Osteocyte (in vitro differentiated cells): ENCODE measurements at regions not wholly inside any gene's neighbourhood (a gene's known extent, or its start where the extent isn't known, plus 50 kb on each side); places are given as distances from the start of the nearest gene placed in this dataset.

Experiments
- DNase-seq: peaks from one replicate; pipeline ENCODE4 v3.0.0; 2021; ENCODE audit warnings: mixed read lengths; ENCODE audit not compliant: unreplicated experiment; ENCODE audit errors: extremely low spot score
- H3K27ac Mint-ChIP-seq: one replicate; pipeline ENCODE4 v1.8.0; 2021; ENCODE audit warnings: mild to moderate bottlenecking, mixed read lengths; ENCODE audit not compliant: unreplicated experiment
- H3K27me3 Mint-ChIP-seq: one replicate; pipeline ENCODE4 v1.8.0; 2021; ENCODE audit warnings: mixed read lengths; ENCODE audit not compliant: unreplicated experiment
- H3K36me3 Mint-ChIP-seq: one replicate; pipeline ENCODE4 v1.8.0; 2021; ENCODE audit warnings: mixed read lengths; ENCODE audit not compliant: unreplicated experiment
- H3K4me1 Mint-ChIP-seq: one replicate; pipeline ENCODE4 v1.8.0; 2021; ENCODE audit warnings: mixed read lengths; ENCODE audit not compliant: unreplicated experiment
- H3K4me3 Mint-ChIP-seq: one replicate; pipeline ENCODE4 v1.8.0; 2021; ENCODE audit warnings: mild to moderate bottlenecking, moderate library complexity, mixed read lengths; ENCODE audit not compliant: unreplicated experiment
- H3K9me3 Mint-ChIP-seq: one replicate; pipeline ENCODE4 v1.8.0; 2021; ENCODE audit warnings: mixed read lengths; ENCODE audit not compliant: unreplicated experiment
- TF ChIP-seq, protein P1 (sequence below): fragments of 200-600 bp; sonication (generic); IDR thresholded peaks from 2 replicates; pipeline ENCODE4 v1.5.0; 2021; ENCODE audit warnings: antibody characterized with exemption, mild to moderate bottlenecking, moderate library complexity

DNA sequence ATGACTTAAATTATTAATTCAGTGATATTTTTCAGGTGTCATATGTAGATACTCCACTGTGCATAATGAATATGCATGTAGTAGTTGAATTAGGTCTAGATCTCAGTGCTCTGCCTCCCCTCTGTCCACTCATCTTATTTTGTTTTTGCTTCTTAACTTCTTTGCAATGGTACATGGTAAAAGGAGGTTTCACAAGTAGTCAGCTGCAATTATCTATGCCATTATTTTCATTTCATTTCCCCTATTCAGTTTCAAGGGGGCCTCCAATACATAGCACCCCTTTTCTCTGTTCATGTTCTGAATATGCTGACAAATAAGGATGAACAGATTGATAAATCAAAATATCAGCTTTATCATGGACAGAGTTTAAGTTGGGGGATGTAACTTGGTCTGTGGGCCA lies 511.6 kb upstream of the ZNF608 start:
- TF ChIP-seq, protein P1, sequence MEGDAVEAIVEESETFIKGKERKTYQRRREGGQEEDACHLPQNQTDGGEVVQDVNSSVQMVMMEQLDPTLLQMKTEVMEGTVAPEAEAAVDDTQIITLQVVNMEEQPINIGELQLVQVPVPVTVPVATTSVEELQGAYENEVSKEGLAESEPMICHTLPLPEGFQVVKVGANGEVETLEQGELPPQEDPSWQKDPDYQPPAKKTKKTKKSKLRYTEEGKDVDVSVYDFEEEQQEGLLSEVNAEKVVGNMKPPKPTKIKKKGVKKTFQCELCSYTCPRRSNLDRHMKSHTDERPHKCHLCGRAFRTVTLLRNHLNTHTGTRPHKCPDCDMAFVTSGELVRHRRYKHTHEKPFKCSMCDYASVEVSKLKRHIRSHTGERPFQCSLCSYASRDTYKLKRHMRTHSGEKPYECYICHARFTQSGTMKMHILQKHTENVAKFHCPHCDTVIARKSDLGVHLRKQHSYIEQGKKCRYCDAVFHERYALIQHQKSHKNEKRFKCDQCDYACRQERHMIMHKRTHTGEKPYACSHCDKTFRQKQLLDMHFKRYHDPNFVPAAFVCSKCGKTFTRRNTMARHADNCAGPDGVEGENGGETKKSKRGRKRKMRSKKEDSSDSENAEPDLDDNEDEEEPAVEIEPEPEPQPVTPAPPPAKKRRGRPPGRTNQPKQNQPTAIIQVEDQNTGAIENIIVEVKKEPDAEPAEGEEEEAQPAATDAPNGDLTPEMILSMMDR, result no peak
- H3K27ac Mint-ChIP-seq, result no peak overlapping the region
- peaks cover 1% of the 10 kb centered on the region for H3K4me1 Mint-ChIP-seq
- peaks cover 22% of the 10 kb centered on the region for H3K9me3 Mint-ChIP-seq
- H3K36me3 Mint-ChIP-seq, result peaks cover 6% of the 10 kb centered on the region
- H3K27me3 Mint-ChIP-seq, result no peaks in the 10 kb centered on the region
- H3K4me3 Mint-ChIP-seq, result no peak overlapping the region
- no peak for DNase-seq

DNA sequence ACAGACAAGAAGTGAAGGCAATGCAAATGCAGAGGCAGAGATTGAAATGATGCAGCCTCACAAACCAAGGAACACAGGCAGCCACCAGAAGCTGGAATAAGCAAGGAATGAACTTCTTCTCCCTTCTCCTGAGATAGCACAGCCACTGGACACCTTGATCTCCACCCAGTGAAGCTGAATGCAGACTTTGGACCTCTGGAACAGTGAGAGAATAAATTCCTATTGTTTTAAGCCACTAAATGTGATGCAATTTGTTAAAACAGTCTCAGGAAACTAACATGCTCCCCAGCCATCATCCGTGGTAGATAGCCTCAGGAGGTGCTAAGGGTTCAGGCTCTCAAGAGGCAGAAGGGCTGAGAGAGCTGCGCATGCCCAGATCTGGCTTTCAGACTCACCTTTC lies 512.2 kb upstream of the ZNF608 start:
- Mint-ChIP-seq H3K9me3 (peaks cover 22% of the 10 kb centered on the region), H3K27me3 (no peaks in the 10 kb centered on the region), H3K4me3 (no peak overlapping the region), H3K36me3 (peaks cover 6% of the 10 kb centered on the region), H3K4me1 (peaks cover 5% of the 10 kb centered on the region), H3K27ac (no peak overlapping the region)
- TF ChIP-seq, protein P1, result no peak
- no peak for DNase-seq

DNA sequence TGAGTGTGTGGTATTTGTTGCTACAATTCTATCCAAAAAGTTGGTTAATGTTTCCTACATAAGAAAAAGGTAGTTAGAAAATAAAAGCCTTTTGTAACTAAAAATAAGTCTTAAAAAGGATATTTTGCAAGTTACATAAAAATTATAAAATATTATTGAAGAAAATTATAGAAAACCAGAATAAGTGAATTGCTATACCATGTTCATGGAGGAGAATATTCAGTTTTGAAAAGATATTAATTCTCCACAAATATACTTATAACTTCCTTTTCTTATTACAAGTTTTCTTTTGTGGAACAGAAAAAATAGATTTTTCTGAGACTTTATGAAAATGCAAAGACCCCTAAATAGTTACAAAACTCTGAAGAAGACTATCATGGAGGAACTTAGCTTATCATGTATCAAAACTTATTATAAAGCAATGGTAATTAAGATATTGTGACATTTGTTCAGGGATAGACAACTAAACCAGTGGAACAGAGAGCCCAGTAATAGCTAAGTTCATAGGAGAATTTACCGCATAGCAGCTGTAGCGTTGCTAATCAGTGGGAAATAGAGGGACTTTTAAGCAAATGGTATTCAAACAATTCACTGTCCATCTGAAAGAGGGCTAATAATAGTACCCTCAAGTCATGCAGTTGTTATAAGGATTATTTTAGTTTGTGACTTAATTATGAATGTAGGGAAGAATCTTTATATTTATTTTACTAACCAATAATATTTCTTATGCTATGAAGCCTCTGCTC lies 515.2 kb upstream of the ZNF608 start:
- Mint-ChIP-seq H3K9me3 (peaks cover 5% of the 10 kb centered on the region), H3K4me3 (no peak overlapping the region), H3K27me3 (no peaks in the 10 kb centered on the region), H3K27ac (no peak overlapping the region), H3K36me3 (peaks cover 2% of the 10 kb centered on the region), H3K4me1 (peaks cover 6% of the 10 kb centered on the region)
- TF ChIP-seq, protein P1, result no peak
- DNase-seq, result no peak

DNA sequence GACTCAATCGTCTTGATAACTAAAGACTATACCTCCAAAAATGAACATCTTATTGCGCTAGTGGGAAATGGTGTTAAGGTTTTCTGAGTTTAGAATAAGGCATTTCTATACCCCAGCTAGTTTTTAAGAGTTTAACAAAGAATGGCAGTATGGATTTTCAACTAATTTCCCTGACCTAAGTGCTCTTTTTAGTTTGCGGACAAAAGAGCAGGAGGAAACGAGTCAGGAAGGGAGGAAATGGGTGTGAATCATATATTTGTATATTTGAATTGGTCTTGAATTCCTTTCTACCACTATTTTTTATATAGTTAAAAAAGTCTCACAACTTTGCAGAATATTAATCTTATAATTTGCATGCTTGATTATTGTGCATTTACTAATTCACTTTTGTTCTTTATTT lies 516.3 kb upstream of the ZNF608 start:
- Mint-ChIP-seq H3K9me3 (peaks cover 5% of the 10 kb centered on the region), H3K4me1 (peaks cover 6% of the 10 kb centered on the region), H3K27ac (no peak overlapping the region), H3K27me3 (no peaks in the 10 kb centered on the region), H3K4me3 (no peak overlapping the region), H3K36me3 (peaks cover 2% of the 10 kb centered on the region)
- TF ChIP-seq, protein P1, result no peak
- DNase-seq, result no peak

DNA sequence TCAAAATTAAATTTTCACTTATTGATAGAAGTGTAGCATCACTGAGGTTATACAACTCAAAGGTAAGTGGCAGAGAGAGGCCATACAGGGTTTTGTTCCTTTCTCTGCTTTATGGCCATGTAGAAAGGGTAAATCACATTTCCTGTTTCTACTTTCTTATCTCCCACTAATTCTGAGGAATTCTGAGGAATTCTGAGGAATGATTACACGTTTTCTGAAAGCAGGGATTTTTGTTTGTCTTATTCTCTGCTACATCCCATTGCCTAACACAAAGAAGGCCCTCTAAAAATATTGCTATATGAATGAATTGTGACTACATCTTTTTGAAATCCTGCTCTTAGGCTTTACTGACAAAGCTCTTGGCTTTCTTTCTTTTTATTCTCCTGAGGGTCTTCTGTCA lies 516.9 kb upstream of the ZNF608 start:
- Mint-ChIP-seq H3K9me3 (peaks cover 5% of the 10 kb centered on the region), H3K27me3 (no peaks in the 10 kb centered on the region), H3K36me3 (peaks cover 2% of the 10 kb centered on the region), H3K4me3 (no peak overlapping the region), H3K27ac (no peak overlapping the region), H3K4me1 (peaks cover 6% of the 10 kb centered on the region)
- DNase-seq, result no peak
- TF ChIP-seq, protein P1, result no peak
